ENCODE measurements at regions not wholly inside any gene's neighbourhood (a gene's known extent, or its start where the extent isn't known, plus 50 kb on each side); places are given as distances from the start of the nearest gene placed in this dataset.

- no peak overlapping the region for H2AK5ac ChIP-seq (ENCODE audit: low read depth, low read length)
Measured at GRCh38 chr7:131944556-131945069, 388.2 kb upstream of the PODXL start.

More at GRCh38 chr7:131944556-131945069, 388.2 kb upstream of the PODXL start:
- no peak overlapping the region for H3K56ac ChIP-seq (ENCODE audit: extremely low read depth, insufficient read depth, low read length)
- no peak for ATAC-seq (ENCODE audit: low read depth)
- no peak overlapping the region for H2BK5ac ChIP-seq (ENCODE audit: low read depth, low read length, poor library complexity, severe bottlenecking)
- intact Hi-C loops (cut with micrococcal nuclease) (loop anchor here (1.0 to 5.0 kb wide), 6 partner anchors 210 to 636 kb away; no protein-coding TSS in a partner anchor), dilution Hi-C loops (cut with HindIII; ENCODE audit: low sequenced_read_pairs, unreplicated experiment) (no loop called here), in situ Hi-C loops (cut with MboI; ENCODE audit: low sequenced_read_pairs) (no loop called here)
- H2AFZ ChIP-seq (replicated peaks; ENCODE audit: low read length, poor library complexity): no peak overlapping the region
- H3K4me2 ChIP-seq (ENCODE audit: low read depth, low read length): no peak overlapping the region
- BruUV-seq (replicated peaks): no TSS peak
- H4K8ac ChIP-seq (ENCODE audit: low read depth in 2 of 2, low read length in 2 of 2): no peak overlapping the region
- H3K9me3 ChIP-seq (ENCODE audit: control insufficient read depth, insufficient read depth, low read length): no peaks in the 10 kb centered on the region
- H4K91ac ChIP-seq (ENCODE audit: insufficient read depth, low read depth, low read length): no peak overlapping the region
- no peak overlapping the region for H4K5ac ChIP-seq (ENCODE audit: low read depth, low read length)
- H3K4ac ChIP-seq (ENCODE audit: low read depth, low read length): no peak overlapping the region
- no peaks in the 10 kb centered on the region for H3K4me1 ChIP-seq (ENCODE audit: control insufficient read depth, insufficient read depth, low read length)
- H3K9ac ChIP-seq (ENCODE audit: low read depth, low read length): no peak overlapping the region
- no peak overlapping the region for H2BK15ac ChIP-seq (ENCODE audit: low read depth, low read length)
- no peak overlapping the region for H2BK120ac ChIP-seq (ENCODE audit: low read depth, low read length)
- POLR2A ChIA-PET (ENCODE audit: unreplicated experiment): interaction anchor here (0.6 kb wide), 1 partner anchor 252 kb away, joined by 3 read pairs; no protein-coding TSS in a partner anchor
- no peaks in the 10 kb centered on the region for H3K36me3 ChIP-seq (ENCODE audit: control insufficient read depth, insufficient read depth, low read length)
- no peaks in the 10 kb centered on the region for H4K20me1 ChIP-seq (ENCODE audit: insufficient read depth, low read length)
- CTCF ChIA-PET: interaction anchor here (0.5 to 1.3 kb wide), 8 partner anchors 40 to 1425 kb away, joined by 3 to 4 read pairs (median 3); no protein-coding TSS in a partner anchor
- no peak overlapping the region for H3K14ac ChIP-seq (replicated peaks; ENCODE audit: low read depth, low read length)
- WGBS, 2 experiments (ENCODE audit: extremely low coverage in 2 of 2, insufficient read length in 1 of 2): 69% methylated on average over 3 of the region's 8 CpGs; no CpG with 5 or more reads in 1 of the 2 experiments
- H3K79me1 ChIP-seq (ENCODE audit: low read depth in 1 of 2, low read length in 2 of 2): no peaks in the 10 kb centered on the region
- H3K27ac ChIP-seq (ENCODE audit: insufficient read depth, low read length): no peak overlapping the region
- no peak for DNase-seq
- no peak overlapping the region for H3K23ac ChIP-seq (ENCODE audit: low read depth, low read length)
- no peaks in the 10 kb centered on the region for H3K9me1 ChIP-seq (ENCODE audit: insufficient read depth, low read length)
- H2AK9ac ChIP-seq (replicated peaks; ENCODE audit: low read depth, low read length, poor library complexity): no peak overlapping the region
- H3K27me3 ChIP-seq (ENCODE audit: control insufficient read depth, insufficient read depth, low read length): peaks cover 8% of the 10 kb centered on the region
- no peak for TF ChIP-seq ELK1 (IDR thresholded peaks at IDR 0.05; ENCODE audit: borderline replicate concordance, low read depth, low read length)
- no peak for TF ChIP-seq CHD1 (IDR thresholded peaks at IDR 0.05; ENCODE audit: low read depth, low read length)
- no peak overlapping the region for H3K18ac ChIP-seq (ENCODE audit: low read depth, low read length)
- H3K4me3 ChIP-seq (ENCODE audit: insufficient read depth, low read depth, low read length): no peak overlapping the region
- no peak overlapping the region for H2BK20ac ChIP-seq (ENCODE audit: low read depth, low read length)

Data from IMR-90 (cell line).